CD4-positive, alpha-beta memory T cell (primary cell): ENCODE measurements at regions not wholly inside any gene's neighbourhood (a gene's known extent, or its start where the extent isn't known, plus 50 kb on each side); places are given as distances from the start of the nearest gene placed in this dataset.

Experiments
- CTCF ChIA-PET: fragments of 350-600 bp; sonication (Branson Sonifier 250); formaldehyde crosslinking; loops from one replicate; lab custom pipeline; 2021; ENCODE audit warnings: inconsistent platforms; ENCODE audit not compliant: partially characterized antibody; lab: Charles Lee
- POLR2A ChIA-PET: fragments of 350-600 bp; sonication (Branson Sonifier 250); formaldehyde crosslinking; loops from one replicate; lab custom pipeline; 2021; ENCODE audit not compliant: partially characterized antibody; lab: Charles Lee
- DNase-seq, 5 donors: peaks; one replicate each; pipeline versions ENCODE4 v3.0.0 to v3.0.0-alpha.2; 2020 to 2022; ENCODE audit warnings: mixed read lengths in 1 of 5
- H3K27ac ChIP-seq: one replicate; pipeline ENCODE4 v1.7.0; 2013; ENCODE audit warnings: low read depth, low read length
- H3K27me3 ChIP-seq: 2 replicates; pipeline ENCODE4 v1.7.0; 2013; ENCODE audit warnings: mild to moderate bottlenecking, low read length, moderate library complexity; ENCODE audit not compliant: insufficient read depth
- H3K36me3 ChIP-seq: 2 replicates; pipeline ENCODE4 v1.7.0; 2013; ENCODE audit warnings: mild to moderate bottlenecking, low read length, moderate library complexity; ENCODE audit not compliant: insufficient read depth
- H3K4me1 ChIP-seq: 2 replicates; pipeline ENCODE4 v1.7.0; 2013; ENCODE audit warnings: mild to moderate bottlenecking, low read length, moderate library complexity; ENCODE audit not compliant: insufficient read depth
- H3K4me3 ChIP-seq, 2 donors: one replicate each; pipeline ENCODE4 v1.7.0; 2013; ENCODE audit warnings: low read length in 2 of 2, mild to moderate bottlenecking in 1 of 2
- H3K9me3 ChIP-seq, 2 donors: one replicate each; pipeline ENCODE4 v1.7.0; 2013; ENCODE audit warnings: low read length in 2 of 2, control low read depth in 1 of 2; ENCODE audit not compliant: control insufficient read depth in 1 of 2
- H3K27ac Mint-ChIP-seq, 7 donors: one replicate each; pipeline ENCODE4 v1.8.0; 2020 to 2021; ENCODE audit warnings: mixed read lengths in 7 of 7, mild to moderate bottlenecking in 6 of 7, inconsistent platforms in 3 of 7, moderate library complexity in 3 of 7
- H3K27me3 Mint-ChIP-seq, 2 donors: one replicate each; pipeline ENCODE4 v1.8.0; 2020 to 2021; ENCODE audit warnings: mixed read lengths in 2 of 2
- H3K36me3 Mint-ChIP-seq, 2 donors: one replicate each; pipeline ENCODE4 v1.8.0; 2020 to 2021; ENCODE audit warnings: mixed read lengths in 2 of 2, inconsistent platforms in 1 of 2, mild to moderate bottlenecking in 1 of 2
- H3K4me1 Mint-ChIP-seq, 4 donors: one replicate each; pipeline ENCODE4 v1.8.0; 2020 to 2021; ENCODE audit warnings: mixed read lengths in 4 of 4, mild to moderate bottlenecking in 1 of 4
- H3K4me3 Mint-ChIP-seq, 8 donors: one replicate each; pipeline ENCODE4 v1.8.0; 2020 to 2021; ENCODE audit warnings: mixed read lengths in 8 of 8, mild to moderate bottlenecking in 7 of 8, moderate library complexity in 6 of 8, inconsistent platforms in 3 of 8
- H3K9me3 Mint-ChIP-seq, 8 donors: one replicate each; pipeline ENCODE4 v1.8.0; 2020 to 2021; ENCODE audit warnings: mixed read lengths in 8 of 8, mild to moderate bottlenecking in 5 of 8, inconsistent platforms in 3 of 8, moderate library complexity in 1 of 8
- intact Hi-C: fragments of 100-400 bp; cut with micrococcal nuclease; formaldehyde crosslinking; loops from one replicate; pipeline ENCODE4 v1.15.1; 2023

- H3K36me3 Mint-ChIP-seq, result no peaks in the 10 kb centered on the region
- no peaks in the 10 kb centered on the region for H3K4me1 ChIP-seq
- no peaks in the 10 kb centered on the region for H3K27me3 ChIP-seq
- H3K27me3 Mint-ChIP-seq, result peaks cover 11 to 14% of the 10 kb centered on the region in 2 donors
- H3K27ac ChIP-seq, result no peak overlapping the region
- H3K9me3 Mint-ChIP-seq, result no peaks in the 10 kb centered on the region
- H3K4me1 Mint-ChIP-seq, result peaks cover 0 to 6% (median 3%) of the 10 kb centered on the region in 4 donors
- H3K36me3 ChIP-seq, result no peaks in the 10 kb centered on the region
- DNase-seq, result peak in 4 of 5 donors; percentile 18 to 30 (median 25)
- H3K27ac Mint-ChIP-seq, result peak overlapping the region in 1 of 7 donors; percentile 48
- H3K4me3 Mint-ChIP-seq, result peak overlapping the region in 5 of 8 donors; percentile 20 to 70 (median 55)
- intact Hi-C loops, result no loop called here
- ChIA-PET POLR2A (no interaction called here), CTCF (interaction anchor here (0.6 to 2.0 kb wide), 3 partner anchors 9 to 26 kb away, joined by 3 to 12 read pairs (median 3); no protein-coding TSS in a partner anchor)
- no peak overlapping the region for H3K4me3 ChIP-seq
- no peaks in the 10 kb centered on the region for H3K9me3 ChIP-seq
These were observed 142.5 kb upstream of the TCERG1L start for GRCh38 chr10:131453721-131454634.

- H3K27ac Mint-ChIP-seq, result no peak overlapping the region
- Histone ChIP-seq H3K4me1 (no peaks in the 10 kb centered on the region), H3K27ac (no peak overlapping the region), H3K36me3 (no peaks in the 10 kb centered on the region), H3K27me3 (no peaks in the 10 kb centered on the region), H3K4me3 (no peak overlapping the region), H3K9me3 (no peaks in the 10 kb centered on the region)
- no peaks in the 10 kb centered on the region for H3K9me3 Mint-ChIP-seq
- ChIA-PET POLR2A (no interaction called here), CTCF (interaction anchor here (1.1 kb wide), 1 partner anchor 8 kb away, joined by 3 read pairs; no protein-coding TSS in a partner anchor)
- no peak for DNase-seq
- H3K27me3 Mint-ChIP-seq, result peaks cover 11 to 14% of the 10 kb centered on the region in 2 donors
- H3K36me3 Mint-ChIP-seq, result no peaks in the 10 kb centered on the region
- intact Hi-C loops, result no loop called here
- peaks cover 0 to 6% (median 3%) of the 10 kb centered on the region in 4 donors for H3K4me1 Mint-ChIP-seq
- H3K4me3 Mint-ChIP-seq, result no peak overlapping the region
These were observed 144.9 kb upstream of the TCERG1L start for GRCh38 chr10:131456411-131456810.

- no peak overlapping the region for H3K27ac ChIP-seq
- no peaks in the 10 kb centered on the region for H3K9me3 ChIP-seq
- no peak overlapping the region for H3K27ac Mint-ChIP-seq
- H3K4me3 Mint-ChIP-seq, result no peak overlapping the region
- H3K4me1 Mint-ChIP-seq, result no peaks in the 10 kb centered on the region
- no peak overlapping the region for H3K4me3 ChIP-seq
- no peaks in the 10 kb centered on the region for H3K4me1 ChIP-seq
- H3K9me3 Mint-ChIP-seq, result peaks cover 0 to 4% (median 0%) of the 10 kb centered on the region in 8 donors
- intact Hi-C loops, result no loop called here
- no peak for DNase-seq
- no peaks in the 10 kb centered on the region for H3K27me3 ChIP-seq
- H3K36me3 Mint-ChIP-seq, result no peaks in the 10 kb centered on the region
- POLR2A ChIA-PET, result no interaction called here
- peaks cover 0 to 10% of the 10 kb centered on the region in 2 donors for H3K27me3 Mint-ChIP-seq
- CTCF ChIA-PET, result no interaction called here
- H3K36me3 ChIP-seq, result no peaks in the 10 kb centered on the region
These were observed 149.6 kb upstream of the TCERG1L start for GRCh38 chr10:131461093-131461492.

GRCh38 chr10:131464789-131465188 lies 153.3 kb upstream of the TCERG1L start:
- peaks cover 0 to 9% of the 10 kb centered on the region in 2 donors for H3K27me3 Mint-ChIP-seq
- H3K36me3 ChIP-seq, result no peaks in the 10 kb centered on the region
- H3K4me3 ChIP-seq, result no peak overlapping the region
- no peaks in the 10 kb centered on the region for H3K4me1 ChIP-seq
- intact Hi-C loops, result no loop called here
- no peaks in the 10 kb centered on the region for H3K9me3 ChIP-seq
- no peaks in the 10 kb centered on the region for H3K36me3 Mint-ChIP-seq
- no peaks in the 10 kb centered on the region for H3K27me3 ChIP-seq
- no peaks in the 10 kb centered on the region for H3K4me1 Mint-ChIP-seq
- no peak overlapping the region for H3K27ac ChIP-seq
- H3K9me3 Mint-ChIP-seq, result peaks cover 0 to 8% (median 2%) of the 10 kb centered on the region in 8 donors
- POLR2A ChIA-PET, result no interaction called here
- no peak for DNase-seq
- H3K4me3 Mint-ChIP-seq, result no peak overlapping the region
- H3K27ac Mint-ChIP-seq, result no peak overlapping the region
- CTCF ChIA-PET, result interaction anchor here (1.5 to 2.4 kb wide), 2 partner anchors 8 to 10 kb away, joined by 3 to 12 read pairs; no protein-coding TSS in a partner anchor

- Histone ChIP-seq H3K4me1 (no peaks in the 10 kb centered on the region), H3K27me3 (no peaks in the 10 kb centered on the region), H3K4me3 (no peak overlapping the region), H3K27ac (no peak overlapping the region), H3K9me3 (no peaks in the 10 kb centered on the region), H3K36me3 (no peaks in the 10 kb centered on the region)
- Mint-ChIP-seq H3K36me3 (no peaks in the 10 kb centered on the region), H3K27ac (no peak overlapping the region), H3K4me1 (no peaks in the 10 kb centered on the region), H3K9me3 (peaks cover 0 to 8% (median 2%) of the 10 kb centered on the region in 8 donors), H3K4me3 (no peak overlapping the region), H3K27me3 (peaks cover 3 to 7% of the 10 kb centered on the region in 2 donors)
- DNase-seq, result no peak
- intact Hi-C loops, result no loop called here
- CTCF ChIA-PET, result no interaction called here
- POLR2A ChIA-PET, result no interaction called here
These were observed 158.0 kb upstream of the TCERG1L start for GRCh38 chr10:131469551-131469950.

GRCh38 chr10:131473645-131474044 lies 162.1 kb upstream of the TCERG1L start:
- H3K4me3 ChIP-seq, result no peak overlapping the region
- Mint-ChIP-seq H3K36me3 (no peaks in the 10 kb centered on the region), H3K27me3 (peaks cover 3 to 6% of the 10 kb centered on the region in 2 donors), H3K4me3 (no peak overlapping the region), H3K9me3 (peaks cover 0 to 4% (median 0%) of the 10 kb centered on the region in 8 donors), H3K4me1 (no peaks in the 10 kb centered on the region), H3K27ac (no peak overlapping the region)
- POLR2A ChIA-PET, result no interaction called here
- no peaks in the 10 kb centered on the region for H3K27me3 ChIP-seq
- intact Hi-C loops, result no loop called here
- no peaks in the 10 kb centered on the region for H3K36me3 ChIP-seq
- no peaks in the 10 kb centered on the region for H3K9me3 ChIP-seq
- no peaks in the 10 kb centered on the region for H3K4me1 ChIP-seq
- H3K27ac ChIP-seq, result no peak overlapping the region
- no peak for DNase-seq
- CTCF ChIA-PET, result no interaction called here

GRCh38 chr10:131474416-131474815 lies 162.9 kb upstream of the TCERG1L start:
- peaks cover 3 to 6% of the 10 kb centered on the region in 2 donors for H3K27me3 Mint-ChIP-seq
- H3K4me1 ChIP-seq, result no peaks in the 10 kb centered on the region
- H3K27me3 ChIP-seq, result no peaks in the 10 kb centered on the region
- POLR2A ChIA-PET, result no interaction called here
- no peak overlapping the region for H3K4me3 ChIP-seq
- H3K27ac Mint-ChIP-seq, result no peak overlapping the region
- intact Hi-C loops, result no loop called here
- no peaks in the 10 kb centered on the region for H3K36me3 ChIP-seq
- H3K4me3 Mint-ChIP-seq, result no peak overlapping the region
- H3K27ac ChIP-seq, result no peak overlapping the region
- DNase-seq, result no peak
- H3K9me3 Mint-ChIP-seq, result peaks cover 0 to 3% (median 0%) of the 10 kb centered on the region in 8 donors
- no peaks in the 10 kb centered on the region for H3K4me1 Mint-ChIP-seq
- no peaks in the 10 kb centered on the region for H3K9me3 ChIP-seq
- CTCF ChIA-PET, result interaction anchor here (1.2 kb wide), 1 partner anchor 20 kb away, joined by 3 read pairs; no protein-coding TSS in a partner anchor
- no peaks in the 10 kb centered on the region for H3K36me3 Mint-ChIP-seq
